IPS-NIHi7 (cell line): ENCODE measurements at regions not wholly inside any gene's neighbourhood (a gene's known extent, or its start where the extent isn't known, plus 50 kb on each side); places are given as distances from the start of the nearest gene placed in this dataset.
"Not testable (repeated sequence)": the region's sequence is repeated elsewhere in the genome, so short reads cannot be mapped to it uniquely, and the experiment has no call there.

Source experiments
- DNase-seq: peaks from one replicate; pipeline ENCODE4 v3.0.0; 2012; ENCODE audit warnings: mixed read lengths; ENCODE audit errors: extremely low spot score

DNA sequence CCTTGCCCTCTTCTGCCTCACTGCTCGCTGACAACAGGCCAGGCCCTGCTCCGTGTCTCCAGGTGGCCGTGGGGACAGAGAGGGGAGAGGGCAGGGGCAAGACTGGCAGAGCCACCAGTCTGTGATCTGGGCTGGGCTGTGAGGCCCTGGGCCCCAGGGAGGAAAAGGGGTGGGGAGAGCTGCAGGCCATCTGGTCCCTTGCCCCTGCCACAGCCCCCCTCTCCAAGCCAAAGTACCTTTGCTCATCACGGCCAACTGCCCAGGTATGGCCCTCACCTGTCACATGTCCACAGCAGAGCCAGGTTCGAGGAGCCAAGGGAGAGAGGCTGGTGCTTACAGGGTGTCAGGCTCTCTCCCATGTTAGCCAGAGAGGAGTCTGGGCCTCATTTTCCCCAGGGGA, 91.4 kb upstream of the LHX1 start:
- DNase-seq = no peak

DNA sequence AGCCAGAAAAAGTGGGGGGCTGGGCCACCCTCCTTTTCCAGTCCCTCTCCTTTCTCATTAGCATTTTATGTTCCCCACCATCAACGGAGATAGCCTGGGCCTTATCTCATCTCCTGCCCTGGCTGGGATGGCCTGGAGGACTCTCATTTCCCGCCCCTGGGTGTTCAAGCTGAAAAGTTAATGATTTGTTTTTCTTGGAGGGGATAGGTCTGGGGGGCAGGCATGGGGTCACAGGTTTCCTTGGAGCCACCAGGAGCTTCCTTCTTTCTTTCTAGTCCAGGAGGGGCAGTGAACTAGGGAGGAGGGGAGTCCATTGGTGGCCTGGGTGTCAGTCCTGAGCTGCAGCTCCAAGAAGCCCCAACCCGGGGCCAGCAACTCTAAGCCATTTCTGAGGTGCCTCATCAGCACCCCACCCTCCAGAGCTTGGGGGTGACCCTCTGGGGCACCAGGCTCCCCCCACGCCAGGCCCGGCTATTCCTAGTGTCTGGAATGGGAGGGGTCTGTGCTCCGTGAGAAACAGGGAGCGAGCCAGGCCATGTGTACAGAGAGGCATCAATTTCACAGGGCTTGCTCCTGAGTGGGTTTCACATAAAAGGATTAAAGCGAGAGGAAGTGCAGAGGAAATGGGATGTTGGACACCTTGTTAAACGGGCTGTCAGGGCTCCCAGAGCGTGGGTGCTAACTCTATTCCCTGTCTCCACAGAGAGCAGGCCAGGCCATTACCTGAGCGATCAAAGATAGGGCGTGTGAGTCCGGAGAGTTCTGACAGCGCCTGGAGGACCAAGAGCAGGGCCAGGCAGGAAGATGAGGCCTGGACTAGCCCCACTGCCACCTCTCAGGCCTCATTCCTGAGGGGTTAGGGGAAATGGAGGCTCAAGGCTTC, 90.6 kb upstream of the LHX1 start:
- DNase-seq = no peak

DNA sequence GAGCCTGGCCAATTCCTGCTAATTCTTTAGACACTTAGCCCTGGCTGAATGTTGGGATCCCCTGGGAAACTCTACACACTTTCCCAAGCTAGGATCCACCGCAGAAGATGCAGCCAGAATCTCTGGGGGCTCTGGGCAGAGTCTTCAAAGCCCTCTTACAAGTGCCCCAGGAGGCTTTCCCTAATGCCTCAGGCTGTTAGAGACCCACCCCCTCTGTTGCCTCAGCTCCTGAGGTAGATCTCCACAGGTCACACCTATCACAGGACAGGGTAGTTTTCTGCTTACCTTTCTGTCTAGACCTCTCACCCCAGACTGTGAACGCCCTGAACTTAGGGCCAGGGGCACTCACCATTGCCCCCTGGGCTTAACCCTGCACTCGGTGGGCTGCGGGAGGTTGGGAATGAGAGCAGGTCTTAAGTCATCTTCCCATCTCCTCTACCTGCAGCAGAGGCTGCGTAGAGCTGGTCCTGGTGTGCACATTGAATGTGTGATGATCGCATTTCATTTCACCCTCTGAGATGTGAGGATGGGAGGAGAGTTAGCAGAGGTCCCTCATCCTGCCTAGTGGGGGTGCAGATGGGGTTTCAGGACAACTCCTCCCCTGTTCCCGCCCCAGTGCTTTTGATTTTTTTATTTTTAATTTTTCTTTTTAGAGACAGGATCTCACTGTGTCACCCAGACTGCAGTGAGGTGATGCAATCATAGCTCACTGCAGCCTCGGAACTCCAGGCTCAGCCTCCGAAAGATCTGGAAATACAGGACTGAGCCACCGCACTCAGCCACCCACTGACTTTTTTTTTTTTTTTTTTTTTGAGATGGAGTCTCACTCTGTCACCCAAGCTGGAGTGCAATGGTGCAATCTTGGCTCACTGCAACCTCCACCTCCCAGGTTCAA, 89.0 kb upstream of the LHX1 start:
- DNase-seq = no peak

DNA sequence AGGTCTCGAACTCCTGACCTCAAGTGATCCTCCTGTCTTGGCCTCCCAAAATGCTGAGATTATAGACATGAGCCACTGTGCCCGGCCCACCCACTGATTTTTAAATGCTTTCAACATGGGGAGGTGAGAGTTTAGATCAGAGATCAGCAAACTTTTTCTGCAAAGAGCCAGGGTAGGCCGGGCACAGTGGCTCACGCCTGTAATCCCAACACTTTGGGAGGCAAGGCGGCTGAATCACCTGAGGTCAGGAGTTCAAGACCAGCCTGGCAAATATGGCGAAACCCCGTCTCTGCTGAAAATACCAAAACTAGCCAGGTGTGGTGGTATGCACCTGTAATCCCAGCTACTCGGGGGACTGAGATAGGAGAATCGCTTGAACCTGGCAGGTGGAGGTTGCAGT, 88.3 kb upstream of the LHX1 start:
- DNase-seq = not testable (repeated sequence)

DNA sequence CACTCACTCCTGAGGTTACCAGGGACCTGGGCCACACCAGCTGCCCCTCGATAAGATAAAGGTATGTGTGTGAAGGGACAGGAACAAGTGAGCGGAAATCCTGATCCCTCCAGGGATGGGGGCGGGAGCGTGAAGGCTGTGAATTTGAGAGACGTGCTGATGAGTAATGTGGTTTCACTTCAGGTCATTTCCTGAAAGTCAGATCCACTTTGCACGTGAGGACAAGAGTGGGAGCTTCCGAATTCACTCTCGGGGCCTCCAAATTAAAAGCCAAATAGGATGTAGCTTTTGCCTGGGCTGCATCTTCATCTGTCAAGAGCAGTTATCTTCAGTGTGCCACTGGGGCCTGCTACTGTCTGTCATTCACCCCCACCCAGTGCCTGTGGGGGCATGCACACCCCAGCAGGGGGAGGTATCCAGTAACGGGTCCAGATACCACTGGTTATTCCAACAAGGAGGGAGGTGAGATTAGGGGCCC, 87.4 kb upstream of the LHX1 start:
- DNase-seq = no peak

DNA sequence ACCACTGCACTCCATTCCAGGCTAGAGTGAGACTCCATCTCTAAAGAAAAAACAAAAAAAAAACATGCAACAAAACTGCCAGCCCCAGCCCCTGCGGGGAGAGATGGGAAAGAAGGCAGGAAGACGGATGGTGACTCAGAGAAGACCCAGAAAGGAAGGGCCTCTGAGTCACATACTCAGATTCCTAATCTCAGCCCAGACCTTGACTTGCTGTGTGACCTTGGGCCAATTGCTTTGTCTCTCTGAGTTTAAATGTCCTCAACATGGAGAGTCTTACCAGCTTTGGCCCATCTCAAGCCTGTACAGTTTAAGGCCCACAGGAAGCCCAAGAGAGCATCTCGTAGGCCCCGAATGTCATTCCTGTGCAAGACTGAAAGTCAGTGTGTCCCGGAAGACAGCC, 86.5 kb upstream of the LHX1 start:
- no peak for DNase-seq

GRCh38 chr17:36851250-36851649, 86.0 kb upstream of the LHX1 start:
- no peak for DNase-seq

GRCh38 chr17:36852478-36852877, 84.8 kb upstream of the LHX1 start:
- DNase-seq = not testable (repeated sequence)

DNA sequence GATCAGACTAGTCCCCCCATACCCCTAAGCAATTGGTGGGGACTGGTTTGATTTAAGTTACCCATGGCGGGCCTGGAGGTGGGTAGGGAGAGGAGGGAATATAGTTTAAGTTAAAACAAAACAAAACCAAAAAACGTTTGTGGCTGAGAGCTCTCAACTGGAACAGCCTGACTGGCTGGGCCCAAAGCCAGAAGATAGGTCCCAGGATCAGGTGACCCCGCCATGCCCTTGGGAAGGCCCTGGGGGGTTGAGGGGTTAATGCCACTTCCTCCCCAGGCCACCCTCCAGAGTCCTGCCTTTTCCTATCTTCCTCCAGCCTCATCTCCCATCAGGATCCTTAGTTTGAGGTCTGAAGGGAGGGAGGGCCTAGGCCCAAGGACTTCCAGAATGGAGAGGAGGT, 82.3 kb upstream of the LHX1 start:
- DNase-seq = no peak

- DNase-seq = no peak
These were observed 81.8 kb upstream of the LHX1 start for GRCh38 chr17:36855459-36855858.

DNA sequence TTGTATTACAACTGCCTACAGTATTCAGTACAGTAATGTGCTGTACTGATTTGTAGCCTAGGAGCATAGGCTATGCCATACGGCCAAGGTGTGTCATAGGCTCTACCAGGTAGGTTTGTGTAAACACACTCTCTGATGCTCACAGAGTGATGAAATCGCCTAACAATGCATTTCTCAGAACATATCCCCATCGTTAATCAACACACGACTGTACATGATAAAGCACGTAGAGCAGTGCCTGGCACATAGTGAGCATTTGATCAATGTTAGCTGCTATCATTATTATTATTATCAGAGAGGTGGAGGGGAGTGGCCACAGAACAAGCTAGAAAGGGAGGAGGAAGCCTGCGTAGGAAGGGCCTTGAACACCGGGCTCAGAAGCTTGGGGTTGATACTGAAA, 81.1 kb upstream of the LHX1 start:
- DNase-seq = no peak

DNA sequence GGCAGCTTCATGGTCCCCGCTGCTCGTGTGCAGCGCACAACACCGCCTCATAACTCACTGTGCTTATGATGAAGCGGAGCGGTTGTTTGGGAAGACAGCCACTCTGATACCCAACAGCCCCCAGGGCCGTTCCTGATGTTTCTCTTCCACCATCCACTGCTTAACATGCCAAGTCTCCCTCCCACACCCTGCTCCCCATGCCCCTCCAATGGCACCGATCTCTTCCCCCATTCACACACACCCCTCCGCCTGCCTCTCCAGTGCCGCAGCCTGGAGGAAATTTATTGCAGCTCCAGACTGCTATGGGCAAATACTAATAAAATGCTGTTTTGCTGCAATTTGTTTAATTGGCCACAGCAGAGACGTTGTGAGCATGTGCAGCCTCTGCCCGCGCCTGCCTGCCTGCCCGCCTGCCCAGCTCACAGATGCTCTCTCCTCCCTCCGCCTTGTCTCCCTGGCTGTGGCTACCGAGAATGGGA, 80.3 kb upstream of the LHX1 start:
- DNase-seq = no peak

GRCh38 chr17:36857698-36858097, 79.6 kb upstream of the LHX1 start:
- DNase-seq = no peak

DNA sequence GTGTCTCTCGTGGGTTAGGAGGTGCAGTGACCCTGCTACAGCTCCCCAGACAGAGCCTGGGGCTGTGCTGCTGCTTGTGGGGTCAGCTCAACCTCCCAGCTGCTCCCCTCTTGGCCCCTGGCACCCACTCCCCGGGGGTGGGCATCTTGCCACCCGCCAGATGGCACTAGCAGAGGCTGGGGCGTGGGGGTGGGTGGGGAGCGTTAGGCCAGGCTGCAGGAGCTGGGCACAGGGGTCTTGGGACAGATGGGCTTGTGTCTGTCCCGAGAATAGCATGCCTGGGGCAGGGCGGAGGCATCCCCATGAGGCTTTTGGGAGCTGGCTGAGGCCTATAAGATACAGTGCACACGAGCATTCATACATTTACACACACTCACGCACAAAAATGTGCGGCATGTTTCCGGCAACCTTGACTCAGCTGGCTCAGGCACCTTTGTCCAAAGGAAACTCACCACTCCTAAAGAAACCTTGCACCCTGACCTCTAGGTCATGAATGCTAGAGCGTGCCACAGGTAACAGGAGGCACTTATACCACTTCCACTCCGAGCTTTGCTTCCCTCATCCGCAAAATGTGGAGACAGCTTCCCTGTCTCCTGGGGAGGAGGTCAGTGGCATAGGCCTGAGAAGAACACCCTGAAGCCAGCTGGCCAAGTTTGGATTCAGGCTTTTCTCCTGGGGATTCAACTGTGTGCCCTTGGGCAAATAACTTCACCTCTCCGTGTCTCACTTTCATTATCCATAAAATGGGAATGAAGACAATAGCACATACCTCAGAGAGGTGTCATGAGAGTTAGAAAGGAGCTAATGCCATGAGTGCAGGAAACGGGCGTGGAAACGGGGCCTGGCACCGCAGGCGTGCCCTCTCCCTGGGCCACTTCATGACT, 78.9 kb upstream of the LHX1 start:
- no peak for DNase-seq

GRCh38 chr17:36859003-36859300, 78.3 kb upstream of the LHX1 start:
- no peak for DNase-seq

GRCh38 chr17:36859706-36860105, 77.6 kb upstream of the LHX1 start:
- no peak for DNase-seq

DNA sequence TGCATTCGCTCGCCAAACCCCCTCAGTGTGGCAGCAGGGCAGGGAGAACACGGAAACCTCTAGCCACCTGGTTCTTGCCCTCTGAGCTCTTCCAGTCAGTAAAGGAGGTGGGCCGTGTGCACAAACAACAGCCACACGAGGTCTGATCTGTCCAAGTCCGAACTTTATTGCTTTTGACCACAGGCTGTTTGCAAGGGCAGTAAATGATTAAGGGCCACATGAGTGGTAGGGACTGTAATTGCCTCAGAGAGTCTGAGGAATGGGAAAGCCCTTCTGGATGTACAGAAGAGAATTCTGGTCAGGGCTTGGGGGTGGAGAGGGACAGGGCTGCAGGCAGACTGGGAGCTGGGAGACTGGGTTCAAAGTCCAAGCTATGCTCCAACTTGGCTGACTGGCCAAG, 75.7 kb upstream of the LHX1 start:
- no peak for DNase-seq

DNA sequence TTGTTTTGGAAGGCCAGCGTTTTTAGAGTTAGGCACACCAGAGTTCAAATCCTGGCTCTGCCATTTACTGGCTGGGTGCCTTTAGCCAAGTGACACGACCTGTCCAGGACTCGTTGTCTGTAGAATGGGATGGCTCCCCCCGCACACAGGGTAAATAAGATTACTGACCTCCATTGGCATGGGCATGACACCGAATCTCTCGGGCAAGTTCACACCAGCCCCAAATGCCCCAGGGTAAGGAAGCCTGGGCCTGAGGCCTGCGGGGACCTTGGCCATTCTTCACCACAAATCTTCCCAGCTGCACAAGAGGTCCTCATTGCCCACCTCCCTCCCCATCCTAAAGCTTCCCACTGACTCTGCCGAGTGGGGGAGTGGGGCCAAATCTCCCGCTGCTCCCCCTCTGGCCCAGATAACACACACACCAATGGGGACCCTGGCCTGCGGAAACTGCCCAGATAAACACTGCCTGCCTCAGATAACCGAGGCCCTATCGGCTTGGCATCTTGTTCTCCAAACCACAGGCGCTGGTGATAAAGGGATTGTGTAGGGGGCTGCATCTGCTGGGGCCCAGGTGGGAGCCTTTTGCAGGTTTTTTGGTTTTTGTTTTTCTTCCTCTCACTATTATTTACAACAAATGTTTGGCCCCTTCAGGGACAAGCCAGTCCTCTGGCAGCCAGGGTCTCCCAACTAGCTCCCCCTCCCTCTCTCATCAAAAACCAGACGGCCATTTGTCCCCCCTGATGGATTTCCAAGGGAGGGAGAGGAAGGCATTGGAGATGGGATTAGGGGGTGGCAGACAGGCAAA, 75.0 kb upstream of the LHX1 start:
- no peak for DNase-seq

GRCh38 chr17:36863131-36863530, 74.1 kb upstream of the LHX1 start:
- no peak for DNase-seq

DNA sequence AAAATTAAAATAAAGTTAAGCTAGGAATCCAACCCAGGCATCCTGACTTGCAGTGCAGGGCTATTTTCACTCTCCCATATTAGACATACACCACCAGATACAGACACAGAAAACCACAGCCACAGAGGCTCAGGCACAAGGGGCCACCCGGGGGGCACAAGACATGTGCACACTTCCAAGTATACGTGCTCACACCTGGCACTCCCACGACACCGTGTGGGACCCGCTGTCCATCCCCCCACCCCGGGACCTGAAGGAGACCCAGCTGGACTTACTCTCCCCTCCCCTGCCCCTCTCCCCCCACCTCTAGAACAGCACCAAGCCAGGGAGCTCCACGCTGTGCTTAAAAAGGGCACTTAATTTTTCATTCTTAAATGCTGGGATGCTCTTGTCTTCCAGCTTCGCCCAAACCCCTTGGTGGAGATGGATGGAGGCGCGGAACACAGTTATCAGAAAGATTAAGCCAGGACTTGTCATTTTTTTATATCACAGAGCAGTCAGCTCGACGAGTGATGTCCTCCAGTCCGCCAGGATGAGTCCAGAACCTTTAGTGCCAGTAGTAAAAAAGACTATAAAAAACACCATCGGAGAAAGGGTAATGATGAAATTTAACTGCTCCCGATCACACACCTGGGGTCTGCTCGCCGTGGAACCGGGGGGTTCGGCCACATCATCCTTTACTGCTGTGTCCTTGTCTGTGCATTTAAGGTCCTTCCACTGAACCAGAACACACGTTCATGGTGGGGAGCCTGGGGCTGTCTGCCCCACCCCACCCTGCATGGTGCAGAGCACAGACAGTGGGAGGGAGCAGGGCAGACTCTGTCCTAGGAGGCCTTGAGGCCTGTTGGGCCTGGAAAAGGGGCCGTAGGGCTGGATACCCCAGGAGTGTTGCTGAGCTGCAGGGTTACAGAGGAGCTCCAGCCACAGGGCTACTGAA, 73.3 kb upstream of the LHX1 start:
- no peak for DNase-seq
